NCI-H2107 (cell line): ENCODE measurements at regions not wholly inside any gene's neighbourhood (a gene's known extent, or its start where the extent isn't known, plus 50 kb on each side); places are given as distances from the start of the nearest gene placed in this dataset.
"Not testable (repeated sequence)": the region's sequence is repeated elsewhere in the genome, so short reads cannot be mapped to it uniquely, and the experiment has no call there.

ENCODE experiments used
- DNase-seq: peaks from one replicate; lab custom pipeline; 2025; lab: John Stamatoyannopoulos, UW

DNA sequence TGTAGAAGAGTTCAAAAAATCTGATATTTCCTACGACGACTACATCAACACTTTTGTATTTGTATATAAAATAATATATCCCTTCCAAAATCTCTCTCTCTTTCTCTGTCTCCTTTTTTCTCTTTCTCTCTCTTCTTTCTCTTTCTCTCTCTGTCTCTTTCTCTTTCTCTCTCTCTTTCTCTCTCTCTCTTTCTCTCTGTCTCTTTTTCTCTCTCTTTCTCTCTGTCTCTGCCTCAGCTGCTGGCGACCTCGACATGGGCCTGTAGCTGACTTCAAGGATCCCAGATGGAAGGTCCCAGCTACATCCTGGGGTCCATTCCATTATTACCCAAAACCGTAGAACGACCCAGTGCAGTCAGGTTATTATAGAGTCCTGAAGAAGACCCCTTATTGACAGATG is 90.0 kb downstream of the CD24 start:
- DNase-seq: no peak

DNA sequence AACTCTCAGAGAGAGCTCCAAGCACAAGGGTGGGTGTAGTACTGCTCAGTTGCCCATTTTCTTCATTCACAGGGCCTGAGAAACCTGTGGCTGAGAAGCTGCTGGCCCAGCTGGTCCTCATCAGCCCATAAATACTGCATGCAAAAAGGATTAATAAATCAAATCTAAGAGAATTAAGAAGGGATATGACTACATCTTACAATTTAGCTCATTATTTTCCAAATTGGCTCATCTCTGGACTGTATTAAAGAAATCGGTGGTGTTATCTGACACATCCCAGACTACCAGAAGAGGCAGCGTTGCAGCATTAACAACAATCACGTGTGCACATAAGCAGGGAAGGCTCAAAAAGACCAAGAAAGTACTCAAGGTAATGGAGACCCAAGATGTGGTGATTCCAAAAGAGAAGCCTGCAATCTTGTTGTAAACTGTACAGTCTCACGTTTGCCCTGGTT is 90.7 kb downstream of the CD24 start:
- no peak for DNase-seq

DNA sequence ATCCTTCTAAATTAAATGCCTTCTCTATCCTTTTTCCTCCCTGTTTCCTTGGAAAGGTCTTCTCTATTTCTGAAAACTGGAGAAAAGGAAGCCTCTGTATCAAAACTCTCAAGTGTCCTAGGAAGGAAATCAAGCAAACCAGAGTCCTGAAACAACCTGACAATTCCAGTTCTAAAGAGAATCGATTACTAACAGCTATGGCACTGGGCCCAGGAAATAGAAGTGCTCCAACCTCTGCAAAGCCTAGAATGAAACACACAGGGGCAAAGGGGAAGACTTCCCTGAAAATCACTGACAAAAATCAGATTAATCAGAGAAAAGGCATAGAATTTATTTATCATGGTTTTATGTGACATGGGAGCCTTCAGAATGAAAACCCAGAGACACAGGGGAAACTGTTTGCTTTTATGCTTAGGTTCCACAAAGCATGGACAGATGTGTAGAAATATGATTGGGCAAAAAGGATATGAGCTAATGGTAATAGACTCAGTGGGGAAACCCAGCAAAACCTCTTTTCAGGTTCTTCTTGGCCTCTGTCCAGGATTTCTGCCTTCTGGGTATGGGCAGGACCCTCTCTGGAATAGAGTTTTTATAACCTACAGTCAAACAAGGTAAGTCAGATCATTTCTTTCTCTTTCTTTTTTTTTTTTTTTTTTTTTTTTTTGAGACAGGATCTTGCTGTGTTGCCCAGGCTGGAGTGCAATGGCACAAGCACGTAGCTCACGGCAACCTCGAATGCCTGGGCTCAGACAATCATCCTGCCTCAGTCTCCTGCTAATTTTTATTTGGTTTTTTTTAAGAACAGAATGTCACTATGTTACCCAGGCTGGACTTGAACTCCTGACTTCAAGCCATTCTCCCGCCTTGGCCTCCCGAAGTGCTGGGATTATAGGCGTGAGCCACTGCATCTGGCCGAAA is 91.7 kb downstream of the CD24 start:
- no peak for DNase-seq

DNA sequence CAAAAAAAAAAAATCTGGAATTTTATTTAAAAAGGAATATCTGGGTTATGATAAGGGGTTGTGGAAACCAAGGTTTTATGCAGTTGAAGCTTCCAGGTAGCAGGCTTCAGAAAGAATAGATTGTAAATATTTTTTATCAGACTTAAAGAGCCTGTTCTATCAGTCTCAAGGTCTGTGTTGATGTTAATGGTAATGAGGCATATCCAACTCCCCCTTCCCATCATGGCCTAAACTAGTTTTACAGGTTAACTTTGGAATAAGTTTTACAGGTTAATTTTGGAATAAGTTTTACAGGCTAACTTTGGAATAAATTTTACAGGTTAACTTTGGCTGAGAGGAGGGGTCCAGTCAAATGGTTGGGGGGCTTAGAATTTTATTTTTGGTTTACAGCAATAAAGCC is 92.4 kb downstream of the CD24 start:
- no peak for DNase-seq

DNA sequence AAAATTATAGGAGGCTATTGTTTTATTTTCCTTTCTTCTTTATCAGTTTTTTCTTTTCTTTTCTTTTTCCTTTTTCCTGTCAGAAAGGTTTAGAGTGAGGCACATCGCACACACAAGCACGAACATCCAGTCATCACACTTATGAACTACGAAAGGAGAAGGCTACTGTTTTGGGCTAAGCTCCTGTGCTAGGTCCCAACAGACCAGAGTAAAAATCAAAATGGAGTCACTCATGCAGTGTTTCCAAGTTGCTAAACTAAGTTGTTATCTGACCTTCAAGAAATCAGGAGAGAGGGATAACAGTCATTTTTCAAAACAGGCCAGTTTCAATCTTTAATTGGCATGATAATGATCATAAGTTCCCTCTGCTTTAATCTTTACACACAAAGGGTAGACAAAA is 93.6 kb downstream of the CD24 start:
- DNase-seq: no peak

DNA sequence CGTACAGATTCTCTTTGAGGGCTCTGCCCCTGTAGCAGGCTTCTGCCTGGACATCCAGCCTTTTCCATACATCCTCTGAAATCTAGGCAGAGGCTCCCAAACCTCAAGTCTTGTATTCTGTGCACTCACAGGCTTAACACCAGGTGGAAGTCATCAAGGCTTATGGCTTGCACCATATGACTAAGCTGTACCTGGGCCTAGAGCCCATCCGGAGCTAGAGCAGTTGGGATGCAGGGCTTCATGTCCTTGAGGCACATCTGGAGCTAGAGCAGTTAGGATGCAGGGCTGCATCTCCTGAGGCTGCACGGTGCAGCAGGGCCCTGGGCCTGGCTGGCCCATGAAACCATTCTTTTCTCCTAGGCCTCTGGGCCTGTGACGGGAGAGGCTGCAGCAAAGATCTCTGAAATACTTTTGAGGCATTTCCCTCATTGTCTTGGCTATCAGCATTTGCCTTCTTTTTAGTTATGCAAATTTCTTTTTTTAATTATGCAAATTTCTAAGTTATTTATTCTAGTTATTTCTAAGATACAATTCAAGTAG is 98.7 kb downstream of the CD24 start:
- DNase-seq: no peak

DNA sequence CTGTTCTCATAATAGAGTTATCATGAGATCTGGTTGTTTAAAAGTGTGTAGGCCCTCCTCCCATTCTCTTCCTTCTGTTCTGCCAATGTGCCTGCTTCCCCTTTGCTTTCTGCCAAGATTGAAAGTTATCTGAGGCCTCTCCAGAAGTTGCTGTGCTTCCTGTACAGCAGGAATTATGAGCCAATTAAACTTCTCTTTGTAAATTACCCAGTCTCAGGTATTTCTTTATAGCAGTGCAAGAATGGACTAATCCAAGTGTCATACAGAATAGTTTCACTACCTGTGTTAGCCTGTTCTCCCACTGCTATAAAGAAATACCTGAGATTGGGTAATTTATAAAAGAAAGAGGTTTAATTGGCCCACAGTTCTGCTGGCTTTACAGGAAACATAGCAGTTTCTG is 100.0 kb downstream of the CD24 start:
- DNase-seq: no peak

DNA sequence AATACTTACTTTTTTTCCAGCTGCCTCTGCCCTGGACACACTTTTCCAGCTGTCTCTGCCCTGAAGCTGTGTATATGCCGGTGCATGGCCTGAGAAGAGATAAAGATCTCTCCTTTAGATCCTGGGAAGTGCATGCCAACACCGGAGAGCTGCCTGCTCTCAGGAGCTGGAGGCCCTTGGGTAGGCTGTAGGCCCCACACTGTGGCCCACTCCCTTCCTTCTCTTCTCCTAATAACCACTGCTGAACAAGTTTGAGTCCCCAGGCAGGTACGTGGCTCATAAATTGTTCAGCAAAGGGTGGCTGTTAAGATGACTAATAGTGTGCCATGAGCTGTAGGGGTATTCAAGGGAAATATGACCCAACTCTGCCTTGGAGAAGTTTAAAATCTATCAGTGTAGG is 102.5 kb downstream of the CD24 start:
- DNase-seq: no peak

DNA sequence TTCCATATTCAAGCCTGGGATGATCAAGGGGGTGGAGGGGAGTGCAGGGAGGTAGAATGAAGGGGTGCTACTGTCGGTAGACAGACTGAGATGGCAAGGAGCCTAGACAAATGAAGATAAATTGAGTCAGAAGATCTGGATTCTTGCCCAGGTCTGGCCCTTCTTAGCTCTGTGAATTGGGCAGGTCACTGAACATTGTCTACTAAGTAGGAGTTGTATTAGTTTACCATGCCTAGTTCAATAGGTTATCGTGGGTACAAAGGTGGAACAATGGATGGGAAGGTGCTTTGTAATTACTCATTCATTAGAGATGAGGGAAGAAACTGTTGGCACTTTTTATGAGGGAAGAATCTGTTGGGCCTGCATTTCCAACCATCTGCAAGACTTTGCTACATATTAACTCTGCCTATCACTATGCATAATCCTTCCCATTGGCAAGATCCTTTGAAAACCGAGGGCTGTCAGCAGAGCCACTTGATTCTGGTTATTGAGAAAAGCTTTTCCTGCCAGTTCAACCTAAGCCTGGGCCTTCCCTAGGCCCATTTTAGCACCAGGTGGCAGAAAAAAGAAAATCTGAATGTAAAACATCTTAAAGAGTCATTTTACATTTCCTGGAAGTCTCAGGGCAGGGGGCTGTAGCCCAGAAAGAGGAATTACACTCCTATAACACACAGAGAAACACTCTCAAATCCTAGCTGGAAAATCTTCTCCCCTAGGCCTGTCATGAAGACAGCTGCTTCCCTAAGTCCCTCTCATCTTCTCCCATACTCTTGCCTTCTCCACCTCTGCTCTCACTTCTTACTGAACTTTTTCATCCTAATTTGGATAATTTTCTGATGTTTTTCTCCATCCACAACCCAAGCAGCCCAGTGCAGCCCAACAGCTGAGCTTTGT is 103.5 kb downstream of the CD24 start:
- DNase-seq: no peak

DNA sequence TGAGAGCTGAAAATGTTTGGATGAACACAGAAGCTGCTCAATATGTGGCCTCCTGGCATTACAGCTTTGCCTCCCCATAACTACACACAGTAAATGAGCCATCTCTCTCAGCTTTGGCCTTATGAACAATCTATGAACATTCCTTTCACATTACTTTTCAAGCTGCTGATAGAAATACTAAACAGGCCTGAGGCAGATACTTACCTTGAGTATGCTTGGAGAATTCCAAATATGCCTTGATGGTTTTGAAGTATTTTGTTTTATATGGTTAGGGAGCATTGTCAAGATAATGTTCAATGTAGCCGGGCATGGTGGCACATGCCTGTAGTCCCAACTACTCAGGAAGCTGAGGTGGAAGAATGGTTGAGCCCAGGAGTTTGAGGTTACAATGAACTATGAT is 104.5 kb downstream of the CD24 start:
- no peak for DNase-seq

DNA sequence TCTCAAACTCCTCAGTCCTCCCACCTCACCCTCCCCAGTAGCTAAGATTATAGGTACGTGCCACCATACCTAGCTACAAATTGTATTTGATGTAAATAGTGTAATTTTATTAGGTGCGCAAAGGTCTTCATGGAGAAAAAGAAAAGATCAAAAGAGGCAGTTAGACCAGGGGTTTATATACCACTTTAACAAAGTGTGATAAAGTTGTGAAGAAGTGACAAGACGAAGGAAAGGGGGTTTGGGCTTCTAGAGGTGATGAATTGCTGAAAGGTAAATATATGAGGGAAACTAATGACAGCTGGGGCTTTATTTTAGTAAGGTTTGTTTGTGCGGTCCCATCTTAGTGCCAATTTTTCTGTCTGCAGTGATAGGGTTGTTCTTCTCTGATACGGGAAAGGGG is 105.3 kb downstream of the CD24 start:
- no peak for DNase-seq

DNA sequence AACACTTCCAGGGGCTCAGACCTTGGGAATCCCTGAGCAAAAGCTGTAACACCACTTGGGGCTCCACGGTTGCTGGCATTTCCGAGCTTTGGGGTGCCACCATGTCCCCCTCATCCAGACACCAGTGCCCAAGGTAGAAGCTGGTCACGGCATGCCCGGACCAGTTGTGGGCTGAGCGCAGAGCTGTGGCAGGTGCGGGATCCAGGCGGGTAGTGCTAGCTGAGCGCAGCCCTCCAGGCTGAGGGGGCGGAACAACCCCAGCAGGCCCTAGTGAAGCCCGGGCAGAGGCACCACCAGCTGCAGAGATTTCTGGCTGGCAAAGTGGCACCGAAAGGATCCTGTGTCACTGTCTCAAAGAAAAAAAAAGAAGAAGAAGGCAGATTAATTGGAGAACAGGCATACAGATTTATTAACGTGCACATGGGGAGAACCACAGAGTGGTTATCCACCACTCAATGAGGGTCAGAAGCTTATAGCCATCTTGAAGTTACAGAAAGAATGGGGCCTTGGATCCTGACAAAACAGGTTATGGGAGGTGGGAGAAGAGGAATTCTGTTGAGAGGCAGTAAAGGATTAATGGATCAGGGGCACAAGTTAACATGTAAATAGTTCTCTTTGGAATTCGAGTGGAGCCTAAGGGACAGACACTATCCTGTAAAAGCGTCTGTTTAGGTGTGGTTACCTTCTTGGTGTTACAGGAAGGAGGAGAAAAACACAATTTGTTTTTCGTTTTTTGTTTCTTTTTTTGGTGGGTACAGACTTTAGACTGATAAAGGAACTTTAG is 107.5 kb downstream of the CD24 start:
- no peak for DNase-seq

DNA sequence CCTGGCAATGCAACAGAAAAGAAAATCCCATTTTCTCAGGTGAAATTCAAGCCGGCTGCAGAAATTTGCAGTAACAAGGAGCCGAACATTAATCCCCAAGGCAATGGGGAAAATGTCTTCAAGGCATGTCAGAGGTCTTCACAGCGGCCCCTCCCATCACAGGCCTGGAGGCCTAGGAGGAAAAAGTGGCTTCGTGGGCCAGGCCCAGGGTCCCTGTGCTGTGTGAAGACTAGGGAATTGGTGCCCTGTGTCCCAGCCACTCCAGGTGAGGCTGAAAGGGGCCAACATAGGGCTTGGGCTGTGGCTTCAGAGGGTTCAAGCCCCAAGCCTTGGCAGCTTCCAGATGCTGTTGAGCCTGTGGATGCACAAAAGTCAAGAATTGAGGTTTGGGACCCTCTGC is 111.7 kb downstream of the CD24 start:
- DNase-seq: no peak

DNA sequence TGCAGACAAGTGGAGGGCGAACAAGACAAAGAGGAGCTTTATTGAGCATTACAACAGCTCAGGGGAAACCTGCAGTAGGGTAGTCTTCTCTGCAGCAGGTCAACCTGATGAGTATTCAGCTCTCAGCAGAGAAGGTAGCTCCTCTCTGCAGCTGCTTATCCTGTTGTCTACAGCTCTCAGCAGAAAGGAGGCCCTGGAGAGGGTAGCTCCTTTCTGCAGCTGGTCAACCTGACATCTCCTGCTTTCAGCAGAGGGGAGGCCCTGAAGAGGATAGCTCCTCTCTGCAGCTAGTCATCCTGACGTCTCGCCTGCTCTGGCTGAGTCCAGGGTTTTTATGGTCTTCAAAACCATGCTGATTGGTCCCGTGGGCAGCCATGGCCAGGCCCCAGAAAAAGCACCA is 113.6 kb downstream of the CD24 start:
- DNase-seq: no peak

DNA sequence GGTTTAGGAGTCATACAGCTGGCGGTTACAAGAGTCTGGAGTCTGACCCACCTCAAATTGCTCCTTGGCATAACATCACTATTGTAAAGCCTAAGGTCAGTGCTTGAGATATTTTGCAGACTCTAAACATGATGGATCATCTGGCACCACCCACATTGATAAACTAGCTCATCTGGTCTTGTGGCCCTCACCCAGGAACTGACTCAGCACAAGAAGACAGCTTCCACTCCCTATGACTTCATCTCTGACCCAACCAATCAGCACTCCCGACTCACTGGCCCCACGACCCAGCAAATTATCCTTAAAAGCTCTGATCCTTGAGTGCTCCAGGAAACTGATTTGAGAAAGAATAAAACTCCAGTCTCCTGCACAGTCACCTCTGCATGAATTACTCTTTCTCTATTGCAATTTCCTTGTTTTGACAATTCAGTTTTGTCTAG is 115.9 kb downstream of the CD24 start:
- no peak for DNase-seq

DNA sequence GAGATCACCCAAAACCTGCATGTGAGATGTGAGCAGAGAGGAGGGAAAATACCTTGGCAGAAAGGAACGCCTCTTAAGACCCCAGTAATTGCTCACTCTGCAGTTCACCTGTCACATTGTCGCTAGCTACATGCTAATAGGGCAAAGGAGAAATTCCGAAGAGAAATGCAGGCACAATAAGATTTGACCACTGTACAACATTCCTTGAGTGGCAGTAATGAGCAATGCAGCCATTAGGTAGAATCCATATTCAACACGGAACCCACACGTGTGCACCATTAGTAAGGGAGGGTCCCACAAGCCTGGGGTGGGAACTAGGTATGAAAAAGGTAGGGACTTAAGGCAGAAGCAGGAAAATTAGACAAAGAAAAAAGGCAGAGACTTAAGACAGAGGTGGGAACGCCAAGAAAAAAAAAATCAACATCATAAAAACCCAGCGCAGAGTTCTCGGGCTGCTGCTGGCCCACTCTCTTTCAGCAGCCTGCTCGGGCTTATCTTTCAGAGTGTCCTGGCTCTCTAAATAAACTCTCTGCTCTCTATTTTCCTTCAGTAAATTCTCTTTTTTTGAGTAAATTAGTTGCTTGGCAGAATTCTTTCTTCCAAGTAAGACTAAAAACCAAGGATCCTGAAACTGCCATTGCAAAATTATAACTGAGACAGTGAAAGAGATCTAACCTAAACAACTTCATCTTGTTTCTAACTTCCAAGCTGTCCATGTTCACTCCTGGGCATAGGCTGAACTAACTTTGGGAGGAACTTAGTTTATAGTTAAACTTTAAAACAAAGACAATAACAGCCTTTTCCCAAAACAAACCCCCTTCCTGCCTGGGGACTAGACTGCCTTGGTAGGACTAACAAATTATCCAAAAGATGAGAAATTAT is 116.5 kb downstream of the CD24 start:
- no peak for DNase-seq

DNA sequence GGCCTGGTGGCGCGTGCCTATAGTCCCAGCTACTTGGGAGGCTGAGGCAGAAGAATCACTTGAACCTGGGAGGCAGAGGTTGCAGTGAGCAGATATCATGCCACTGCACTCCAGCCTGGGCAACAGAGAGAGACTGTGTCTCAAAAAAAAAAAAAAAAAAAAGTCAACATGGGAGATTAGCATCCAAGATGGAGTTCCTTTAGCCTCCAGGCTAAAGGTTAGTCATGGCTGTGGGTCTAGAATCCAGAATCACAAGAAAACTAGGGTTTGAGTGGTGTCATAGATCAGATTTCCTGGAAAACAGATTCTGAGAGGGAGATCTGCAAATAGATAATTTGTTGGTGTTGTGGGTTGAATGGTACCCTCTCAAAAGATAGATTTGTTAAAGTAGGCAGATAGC is 117.2 kb downstream of the CD24 start:
- not testable (repeated sequence) for DNase-seq

DNA sequence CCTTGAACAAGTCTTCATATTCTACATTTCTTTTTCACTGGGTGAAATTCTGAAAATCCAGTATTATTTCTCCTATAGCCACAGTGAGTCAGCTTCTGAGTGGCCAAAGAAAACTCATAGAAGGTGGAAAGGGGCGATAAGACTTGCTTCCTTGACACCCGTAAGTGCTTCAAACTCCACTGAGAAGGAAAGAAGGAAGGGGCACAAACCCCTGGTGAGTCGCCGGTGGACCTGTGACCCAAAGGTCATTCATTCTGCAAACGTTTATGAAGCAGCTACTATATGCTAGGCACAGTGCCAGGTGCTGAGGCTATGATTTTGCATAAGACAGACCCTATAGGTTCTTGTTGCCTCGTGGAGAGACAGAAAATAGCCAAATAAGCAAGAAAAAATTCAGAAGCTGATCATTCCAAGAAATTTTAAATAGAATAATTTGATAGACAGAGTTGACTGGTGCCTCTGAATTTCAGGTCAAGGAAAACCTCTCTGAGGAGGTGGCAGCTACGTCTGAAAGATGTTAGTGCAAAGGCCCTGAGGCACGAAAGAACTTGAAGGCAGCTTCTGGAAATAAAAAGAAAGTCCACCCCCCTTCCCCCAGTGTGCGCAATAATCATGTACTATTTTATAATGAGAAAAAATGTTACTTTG is 118.2 kb downstream of the CD24 start:
- no peak for DNase-seq

DNA sequence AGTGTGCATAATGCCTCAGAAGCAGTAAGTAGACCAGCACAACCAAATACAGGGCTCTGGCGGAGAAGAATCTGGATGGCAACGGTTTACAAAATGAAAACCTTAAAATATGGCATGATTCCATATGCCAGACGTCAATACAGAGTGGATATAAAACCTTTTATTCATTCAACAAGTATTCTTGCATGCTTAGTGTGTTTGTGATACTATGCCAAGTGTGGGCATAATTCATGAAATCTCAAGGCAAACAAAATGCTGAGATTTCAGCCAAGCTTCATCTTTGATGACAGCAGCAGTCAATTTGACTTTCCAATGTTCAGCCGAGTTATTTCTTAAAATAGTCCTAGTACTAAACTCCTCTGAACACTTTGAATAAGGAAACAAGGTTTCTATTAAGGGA is 119.4 kb downstream of the CD24 start:
- no peak for DNase-seq

DNA sequence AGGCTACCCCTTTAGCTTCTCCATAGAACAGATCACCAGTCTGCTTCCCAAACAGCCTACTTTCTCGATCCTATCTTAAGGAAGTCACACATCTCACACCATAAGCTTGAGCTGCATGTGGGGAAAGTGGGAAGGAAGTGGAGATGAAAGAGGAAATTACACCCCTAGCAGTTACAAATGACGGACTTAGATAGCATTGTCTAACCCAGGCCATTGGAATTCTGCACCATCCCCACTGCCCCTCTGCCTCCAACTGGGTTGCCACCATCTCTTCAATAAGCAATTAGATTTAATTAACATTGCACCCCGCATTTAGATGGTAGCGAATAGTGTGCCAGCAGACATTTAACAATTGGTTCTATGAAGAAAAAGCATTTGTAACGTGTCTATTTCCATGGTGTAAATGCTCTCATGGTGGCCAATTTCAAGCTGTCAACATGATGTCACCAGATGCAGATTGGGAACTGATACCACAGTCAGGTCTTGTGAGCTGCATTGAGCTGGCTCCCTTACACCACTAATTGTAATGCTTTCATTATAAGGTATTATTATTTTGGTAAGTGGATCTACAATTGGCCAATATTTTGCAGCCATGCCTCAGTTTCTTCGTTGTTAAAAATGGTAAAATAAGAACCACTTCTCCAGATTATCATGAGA is 124.7 kb downstream of the CD24 start:
- DNase-seq: no peak
